GM19351 (cell line): ENCODE measurements at regions not wholly inside any gene's neighbourhood (a gene's known extent, or its start where the extent isn't known, plus 50 kb on each side); places are given as distances from the start of the nearest gene placed in this dataset.

ENCODE experiments used
- ATAC-seq: cut with Tn5 transposase; IDR thresholded peaks from one replicate; pipeline ENCODE4 v1.9.1; 2021; ENCODE audit warnings: mild to moderate bottlenecking, moderate library complexity; ENCODE audit not compliant: unreplicated experiment

GRCh38 chr6:15849395-15849794, 186.6 kb upstream of the DTNBP1 start:
- no peak for ATAC-seq

DNA sequence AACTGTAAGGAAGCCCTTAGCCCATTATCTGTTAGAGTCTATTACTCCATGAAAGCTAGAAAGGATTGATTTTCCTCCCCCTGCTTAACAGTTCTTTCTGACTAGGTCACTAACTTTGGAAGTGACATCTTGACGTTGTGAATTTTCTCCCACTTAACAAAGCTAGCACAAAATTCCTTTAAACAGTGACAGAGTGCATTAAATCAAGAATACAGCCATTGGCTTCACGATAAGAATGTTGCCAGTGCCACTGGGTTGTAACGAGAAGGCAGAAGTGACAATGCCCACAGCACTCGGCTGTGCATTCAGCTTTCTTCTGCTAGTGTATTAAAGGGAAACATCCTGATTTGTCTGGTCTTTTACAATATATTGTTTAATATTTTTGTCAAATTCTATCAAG, 182.7 kb upstream of the DTNBP1 start:
- no peak for ATAC-seq

DNA sequence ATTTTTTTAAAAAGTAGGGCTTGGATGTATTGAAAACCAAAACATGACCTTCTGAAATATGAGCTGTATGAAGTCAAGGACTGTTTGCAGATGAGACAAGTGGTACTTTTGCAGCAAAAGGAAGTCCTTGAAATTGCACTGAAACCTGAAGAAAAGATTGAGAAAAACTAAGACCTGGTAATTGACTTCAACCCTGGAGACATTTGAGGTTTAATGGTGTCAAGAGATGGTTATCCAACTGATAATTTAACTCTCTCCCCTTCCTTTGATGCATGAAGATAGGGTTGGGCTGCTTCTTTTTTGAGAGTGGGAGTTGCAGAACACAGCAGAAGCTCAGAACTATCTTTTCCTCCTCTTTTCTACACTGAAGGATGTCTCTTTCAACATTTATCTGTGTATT, 180.9 kb upstream of the DTNBP1 start:
- no peak for ATAC-seq

DNA sequence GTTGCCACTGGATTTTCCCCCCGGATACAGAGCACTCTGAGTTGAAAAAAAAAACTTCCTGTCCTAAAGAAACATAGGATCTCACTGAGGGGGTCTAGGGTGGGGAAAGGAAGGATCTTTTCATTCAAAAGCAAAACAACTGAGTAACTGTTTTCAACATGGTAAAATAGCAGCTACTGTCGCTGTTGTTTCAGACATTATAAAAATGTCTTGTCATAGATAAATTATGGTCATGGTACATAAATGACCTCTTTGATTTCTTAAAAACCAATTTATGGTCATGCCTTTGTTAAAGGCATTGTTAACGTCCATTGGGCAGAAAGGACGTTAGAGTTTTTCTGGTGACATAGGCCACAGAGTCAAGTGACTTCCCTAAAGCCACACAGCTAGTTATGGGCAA, 180.4 kb upstream of the DTNBP1 start:
- no peak for ATAC-seq

GRCh38 chr6:15842727-15843117, 179.9 kb upstream of the DTNBP1 start:
- ATAC-seq: no peak

- ATAC-seq: no peak
Observed at GRCh38 chr6:15841937-15842726, 179.3 kb upstream of the DTNBP1 start.

DNA sequence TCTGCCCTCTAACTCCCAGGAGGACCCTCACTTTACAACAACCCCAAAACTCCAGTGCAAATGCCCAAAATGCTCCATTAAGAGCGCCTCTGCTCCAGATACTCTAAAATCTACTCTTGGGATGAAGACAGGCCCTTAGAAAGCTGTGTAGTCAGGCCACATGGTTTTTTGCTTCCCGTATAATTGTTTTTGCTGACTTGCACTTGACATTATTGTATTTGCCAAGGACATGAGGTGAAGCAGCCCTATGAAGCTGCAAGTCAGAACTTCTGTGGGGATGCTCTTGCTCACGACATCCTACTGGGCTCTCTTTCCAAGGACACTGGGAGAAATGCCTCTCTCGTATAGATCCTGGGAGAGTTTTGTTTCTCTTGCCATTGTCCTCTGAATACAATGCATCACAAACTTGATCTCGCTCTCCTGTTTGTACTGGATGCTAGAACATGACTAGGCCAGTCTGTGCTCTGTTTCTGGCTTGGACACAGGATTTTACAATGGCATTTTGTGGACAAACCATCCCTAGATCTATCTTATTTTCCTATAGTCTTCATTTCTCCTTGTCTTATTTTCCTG, 177.2 kb upstream of the DTNBP1 start:
- no peak for ATAC-seq

- ATAC-seq: no peak
Observed at GRCh38 chr6:15837205-15837604, 174.4 kb upstream of the DTNBP1 start.

GRCh38 chr6:15832841-15833240, 170.0 kb upstream of the DTNBP1 start:
- ATAC-seq: no peak

DNA sequence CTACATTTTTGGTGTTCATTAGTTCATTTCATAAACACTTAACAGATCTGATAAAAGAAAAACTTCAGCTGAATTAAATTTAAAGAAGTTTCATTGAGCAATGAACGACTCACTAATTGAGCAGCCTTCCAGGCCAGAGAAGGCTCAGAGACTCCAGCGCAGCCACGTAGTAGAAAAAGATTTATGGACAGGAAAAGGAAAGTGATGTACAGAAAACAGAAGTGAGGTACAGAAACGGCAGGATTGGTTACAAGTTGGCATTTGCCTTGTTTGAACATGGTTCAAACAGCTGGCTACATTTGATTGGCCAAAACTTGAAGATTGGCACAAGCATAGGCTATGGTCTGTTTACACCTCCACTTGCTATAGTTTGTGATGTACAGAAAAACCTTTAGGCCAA, 166.3 kb upstream of the DTNBP1 start:
- no peak for ATAC-seq

GRCh38 chr6:15827496-15828255, 164.8 kb upstream of the DTNBP1 start:
- ATAC-seq: no peak

GRCh38 chr6:15826814-15827318, 164.0 kb upstream of the DTNBP1 start:
- no peak for ATAC-seq

- ATAC-seq: no peak
Observed at GRCh38 chr6:15825332-15825930, 162.6 kb upstream of the DTNBP1 start.

DNA sequence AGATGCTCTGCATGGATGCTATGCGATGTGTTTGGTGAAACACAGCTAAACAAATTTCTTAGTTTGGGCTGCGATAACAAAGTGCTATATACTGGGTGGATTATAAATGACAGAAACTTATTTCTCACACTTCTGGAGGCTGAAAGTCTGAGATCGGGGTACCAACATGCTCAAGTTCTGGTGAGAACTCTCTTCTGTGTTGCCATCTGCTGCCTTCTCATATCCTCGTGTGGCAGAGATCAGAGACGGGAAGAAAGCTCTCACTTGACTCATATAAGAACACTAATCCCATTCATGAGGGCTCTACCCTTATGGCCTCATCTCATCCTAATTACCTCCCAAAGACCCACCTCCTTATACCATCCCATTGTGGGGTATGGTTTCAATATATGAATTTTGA, 162.0 kb upstream of the DTNBP1 start:
- ATAC-seq: no peak

- ATAC-seq: peak; percentile 73
Observed at GRCh38 chr6:15823838-15824414, 161.1 kb upstream of the DTNBP1 start.

DNA sequence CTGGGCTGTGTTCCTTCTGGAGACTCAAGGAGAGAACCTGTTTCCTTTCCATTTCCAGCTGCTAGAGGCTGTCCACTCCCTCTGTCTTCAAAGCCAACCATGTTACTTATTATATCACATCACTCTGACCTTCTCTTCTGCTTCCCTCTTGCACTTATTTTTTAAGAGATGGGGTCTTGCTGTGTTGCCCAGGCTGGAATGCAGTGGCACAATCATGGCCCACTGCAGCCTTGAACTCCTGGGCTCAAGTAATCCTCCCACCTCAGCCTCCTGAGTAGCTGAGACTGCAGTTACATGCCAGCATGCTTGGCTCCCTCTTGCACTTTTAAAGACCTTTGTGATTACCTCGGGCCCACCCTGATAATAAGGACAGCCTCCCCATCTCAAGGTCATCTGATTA, 160.0 kb upstream of the DTNBP1 start:
- no peak for ATAC-seq

GRCh38 chr6:15819841-15820240, 157.0 kb upstream of the DTNBP1 start:
- ATAC-seq: no peak

- ATAC-seq: no peak
Observed at GRCh38 chr6:15819226-15819625, 156.4 kb upstream of the DTNBP1 start.

- no peak for ATAC-seq
Observed at GRCh38 chr6:15818491-15818890, 155.7 kb upstream of the DTNBP1 start.

GRCh38 chr6:15818044-15818443, 155.2 kb upstream of the DTNBP1 start:
- no peak for ATAC-seq

GRCh38 chr6:15817100-15817499, 154.3 kb upstream of the DTNBP1 start:
- no peak for ATAC-seq
